Stimulated activated CD8-positive, alpha-beta memory T cell treated with anti-CD3 and anti-CD28 coated beads, Interleukin-7, amount 100 ng/mL, for 24 hours (primary cell): ENCODE measurements at regions not wholly inside any gene's neighbourhood (a gene's known extent, or its start where the extent isn't known, plus 50 kb on each side); places are given as distances from the start of the nearest gene placed in this dataset.
"Not testable (repeated sequence)": the region's sequence is repeated elsewhere in the genome, so short reads cannot be mapped to it uniquely, and the experiment has no call there.

Experiments used
- DNase-seq: peaks from one replicate; pipeline ENCODE4 v3.0.0-alpha.2; 2020; ENCODE audit warnings: low read depth

- no peak for DNase-seq
Measured at GRCh38 chr2:194938066-194938465, 719.0 kb upstream of the SLC39A10 start.

- DNase-seq, result no peak
Measured at GRCh38 chr2:194927489-194927888, 729.5 kb upstream of the SLC39A10 start.

- DNase-seq, result no peak
Measured at GRCh38 chr2:194926873-194927272, 730.2 kb upstream of the SLC39A10 start.

- no peak for DNase-seq
Measured at GRCh38 chr2:194925742-194926141, 731.3 kb upstream of the SLC39A10 start.

GRCh38 chr2:194917519-194917918 is 739.5 kb upstream of the SLC39A10 start:
- no peak for DNase-seq

GRCh38 chr2:194915485-194915884 is 741.5 kb upstream of the SLC39A10 start:
- DNase-seq, result no peak

- DNase-seq, result no peak
Measured at GRCh38 chr2:194907569-194907968, 749.5 kb upstream of the SLC39A10 start.

- DNase-seq, result no peak
Measured at GRCh38 chr2:194896871-194897270, 760.2 kb upstream of the SLC39A10 start.

- no peak for DNase-seq
Measured at GRCh38 chr2:194883711-194884110, 773.3 kb upstream of the SLC39A10 start.

GRCh38 chr2:194870974-194871535 is 786.0 kb upstream of the SLC39A10 start:
- DNase-seq, result no peak

GRCh38 chr2:194867328-194867727 is 789.7 kb upstream of the SLC39A10 start:
- no peak for DNase-seq

GRCh38 chr2:194854941-194855340 is 802.1 kb upstream of the SLC39A10 start:
- DNase-seq, result no peak

- DNase-seq, result no peak
Measured at GRCh38 chr2:194842871-194843270, 814.2 kb upstream of the SLC39A10 start.

- DNase-seq, result not testable (repeated sequence)
Measured at GRCh38 chr2:194834371-194834770, 822.7 kb upstream of the SLC39A10 start.

GRCh38 chr2:194826241-194826640 is 830.8 kb upstream of the SLC39A10 start:
- DNase-seq, result no peak

- no peak for DNase-seq
Measured at GRCh38 chr2:194824450-194824849, 832.6 kb upstream of the SLC39A10 start.

- DNase-seq, result no peak
Measured at GRCh38 chr2:194822657-194823056, 834.4 kb upstream of the SLC39A10 start.

- no peak for DNase-seq
Measured at GRCh38 chr2:194822097-194822496, 834.9 kb upstream of the SLC39A10 start.

- DNase-seq, result no peak
Measured at GRCh38 chr2:194819367-194819766, 837.7 kb upstream of the SLC39A10 start.

- DNase-seq, result no peak
Measured at GRCh38 chr2:194815475-194815874, 841.6 kb upstream of the SLC39A10 start.

- no peak for DNase-seq
Measured at GRCh38 chr2:194802589-194802988, 854.4 kb upstream of the SLC39A10 start.

- DNase-seq, result not testable (repeated sequence)
Measured at GRCh38 chr2:194787071-194787470, 870.0 kb upstream of the SLC39A10 start.

GRCh38 chr2:194771394-194771793 is 885.6 kb upstream of the SLC39A10 start:
- DNase-seq, result not testable (repeated sequence)

GRCh38 chr2:194769030-194769429 is 888.0 kb upstream of the SLC39A10 start:
- DNase-seq, result no peak

- no peak for DNase-seq
Measured at GRCh38 chr2:194765723-194766122, 891.3 kb upstream of the SLC39A10 start.
